ENCODE measurements at regions not wholly inside any gene's neighbourhood (a gene's known extent, or its start where the extent isn't known, plus 50 kb on each side); places are given as distances from the start of the nearest gene placed in this dataset.

DNA sequence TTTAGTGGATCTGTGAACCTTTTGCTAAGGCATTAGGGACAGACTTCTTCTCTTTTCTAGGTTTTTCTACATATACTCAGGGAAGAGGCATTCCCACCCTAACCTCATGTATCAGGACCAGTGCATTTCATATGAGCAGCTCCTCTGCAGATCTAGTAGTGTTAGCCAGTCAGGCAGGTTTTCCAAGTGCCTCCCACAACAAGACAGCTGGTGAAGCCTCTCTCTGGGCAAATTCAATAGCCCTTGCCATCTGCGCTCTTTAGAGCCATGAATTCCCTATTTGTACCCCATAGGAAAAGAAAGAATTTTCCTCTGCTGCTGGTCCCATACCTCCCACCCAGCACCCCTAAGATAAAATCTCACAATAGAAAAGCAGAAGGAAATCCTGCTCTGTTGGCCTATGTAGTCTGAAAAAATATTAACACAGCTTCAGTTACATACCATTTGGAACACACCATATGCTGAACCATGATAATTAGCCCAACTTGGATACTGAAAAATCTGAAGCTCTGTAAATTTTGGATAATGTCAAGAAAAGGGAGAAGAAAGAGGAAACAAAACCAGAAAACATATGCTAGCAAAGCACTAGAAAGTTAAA is 1354.6 kb upstream of the NRXN1 start:
- ATAC-seq (no peak), DNase-seq (no peak)
- intact Hi-C loops (cut with DNase I): no loop called here
- no peaks in the 10 kb centered on the region for H3K27me3 ChIP-seq
- H3K4me3 ChIP-seq: no peak overlapping the region
- no peaks in the 10 kb centered on the region for H3K36me3 ChIP-seq
- H3K27ac ChIP-seq: no peak overlapping the region
- WGBS (ENCODE audit: insufficient coverage, low coverage, low lambda C conversion rate, missing lambda C conversion rate): 100% methylated on average over 1 of the region's 1 CpG
- H3K4me1 ChIP-seq: no peaks in the 10 kb centered on the region
- TF ChIP-seq, protein P1, sequence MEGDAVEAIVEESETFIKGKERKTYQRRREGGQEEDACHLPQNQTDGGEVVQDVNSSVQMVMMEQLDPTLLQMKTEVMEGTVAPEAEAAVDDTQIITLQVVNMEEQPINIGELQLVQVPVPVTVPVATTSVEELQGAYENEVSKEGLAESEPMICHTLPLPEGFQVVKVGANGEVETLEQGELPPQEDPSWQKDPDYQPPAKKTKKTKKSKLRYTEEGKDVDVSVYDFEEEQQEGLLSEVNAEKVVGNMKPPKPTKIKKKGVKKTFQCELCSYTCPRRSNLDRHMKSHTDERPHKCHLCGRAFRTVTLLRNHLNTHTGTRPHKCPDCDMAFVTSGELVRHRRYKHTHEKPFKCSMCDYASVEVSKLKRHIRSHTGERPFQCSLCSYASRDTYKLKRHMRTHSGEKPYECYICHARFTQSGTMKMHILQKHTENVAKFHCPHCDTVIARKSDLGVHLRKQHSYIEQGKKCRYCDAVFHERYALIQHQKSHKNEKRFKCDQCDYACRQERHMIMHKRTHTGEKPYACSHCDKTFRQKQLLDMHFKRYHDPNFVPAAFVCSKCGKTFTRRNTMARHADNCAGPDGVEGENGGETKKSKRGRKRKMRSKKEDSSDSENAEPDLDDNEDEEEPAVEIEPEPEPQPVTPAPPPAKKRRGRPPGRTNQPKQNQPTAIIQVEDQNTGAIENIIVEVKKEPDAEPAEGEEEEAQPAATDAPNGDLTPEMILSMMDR (IDR thresholded peaks at IDR 0.05): no peak
- TF ChIP-seq POLR2A (IDR thresholded peaks at IDR 0.05): no peak
- no peaks in the 10 kb centered on the region for H3K9me3 ChIP-seq

DNA sequence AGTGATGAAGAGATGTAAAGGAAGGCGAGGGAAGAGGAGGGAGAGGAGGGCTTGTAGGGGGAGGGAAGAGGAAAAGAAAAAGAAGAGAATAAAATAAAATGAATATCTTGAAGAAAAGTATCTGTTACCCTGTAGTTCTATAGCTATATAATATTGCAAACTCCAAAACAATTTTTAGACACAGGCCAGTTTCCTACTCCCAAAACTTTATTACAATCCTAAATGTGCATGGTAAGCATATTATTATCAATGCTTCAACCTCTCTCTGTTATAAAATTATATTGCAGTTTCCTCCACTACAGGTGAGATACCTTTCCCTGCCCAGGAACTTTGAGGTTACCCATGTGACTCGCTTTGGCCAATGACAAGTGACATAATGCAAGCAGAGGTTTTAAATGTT is 1351.6 kb upstream of the NRXN1 start:
- intact Hi-C loops (cut with DNase I): no loop called here
- 60% methylated on average over 2 of the region's 2 CpGs for WGBS (ENCODE audit: insufficient coverage, low coverage, low lambda C conversion rate, missing lambda C conversion rate)
- DNase-seq: no peak
- Histone ChIP-seq H3K27ac (no peak overlapping the region), H3K27me3 (no peaks in the 10 kb centered on the region), H3K4me1 (no peaks in the 10 kb centered on the region), H3K36me3 (no peaks in the 10 kb centered on the region), H3K4me3 (no peak overlapping the region), H3K9me3 (no peaks in the 10 kb centered on the region)
- no peak for ATAC-seq
- TF ChIP-seq, protein P1 (IDR thresholded peaks at IDR 0.05): no peak
- TF ChIP-seq POLR2A (IDR thresholded peaks at IDR 0.05): no peak

DNA sequence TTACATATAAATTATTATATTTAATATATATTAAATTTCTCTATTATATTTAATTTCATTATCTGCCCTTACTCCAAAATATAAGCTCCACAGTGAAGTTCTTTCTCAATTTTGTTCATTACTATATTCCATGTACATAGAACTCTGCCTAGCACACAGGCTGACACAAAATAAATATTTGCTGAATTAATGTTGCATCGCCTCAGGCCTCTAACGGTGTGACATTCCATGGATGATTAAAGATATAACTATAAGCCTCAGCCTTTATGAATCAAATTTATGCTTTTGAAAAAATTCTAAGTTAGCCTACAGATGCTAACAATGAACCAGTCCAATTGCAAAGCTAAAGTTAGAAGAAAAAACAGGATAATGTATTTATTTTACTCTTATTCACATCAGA is 1337.2 kb upstream of the NRXN1 start:
- intact Hi-C loops (cut with DNase I): no loop called here
- no peak for TF ChIP-seq POLR2A (IDR thresholded peaks at IDR 0.05)
- TF ChIP-seq, protein P1 (IDR thresholded peaks at IDR 0.05): no peak
- H3K4me1 ChIP-seq: no peaks in the 10 kb centered on the region
- 29% methylated on average over 2 of the region's 2 CpGs for WGBS (ENCODE audit: insufficient coverage, low coverage, low lambda C conversion rate, missing lambda C conversion rate)
- no peak overlapping the region for H3K27ac ChIP-seq
- H3K27me3 ChIP-seq: no peaks in the 10 kb centered on the region
- DNase-seq: no peak
- ATAC-seq: no peak
- H3K9me3 ChIP-seq: no peaks in the 10 kb centered on the region
- H3K4me3 ChIP-seq: no peak overlapping the region
- no peaks in the 10 kb centered on the region for H3K36me3 ChIP-seq

DNA sequence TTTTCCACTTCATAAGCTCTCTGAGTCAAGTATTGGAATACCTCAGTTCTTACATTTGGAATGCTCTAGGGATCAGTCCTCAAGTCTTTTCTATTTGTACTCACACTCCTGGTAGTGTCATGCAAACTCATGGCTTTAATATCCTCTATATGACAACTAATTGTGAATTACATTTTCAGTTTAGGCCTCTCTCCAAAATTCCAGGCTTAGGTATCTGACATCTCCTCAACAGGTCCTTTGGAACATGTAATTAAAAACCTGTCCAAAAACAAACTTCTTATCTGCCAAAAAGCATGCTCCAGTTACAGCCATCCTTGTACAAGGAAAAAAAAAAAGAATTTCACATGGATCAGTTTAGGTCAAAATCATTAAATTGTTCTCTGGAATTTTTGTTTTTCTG is 1336.2 kb upstream of the NRXN1 start:
- H3K27me3 ChIP-seq: no peaks in the 10 kb centered on the region
- no peaks in the 10 kb centered on the region for H3K9me3 ChIP-seq
- TF ChIP-seq POLR2A (IDR thresholded peaks at IDR 0.05): no peak
- TF ChIP-seq, protein P1 (IDR thresholded peaks at IDR 0.05): no peak
- H3K27ac ChIP-seq: no peak overlapping the region
- no peaks in the 10 kb centered on the region for H3K4me1 ChIP-seq
- no peak overlapping the region for H3K4me3 ChIP-seq
- ATAC-seq: no peak
- no peak for DNase-seq
- intact Hi-C loops (cut with DNase I): no loop called here
- no peaks in the 10 kb centered on the region for H3K36me3 ChIP-seq

DNA sequence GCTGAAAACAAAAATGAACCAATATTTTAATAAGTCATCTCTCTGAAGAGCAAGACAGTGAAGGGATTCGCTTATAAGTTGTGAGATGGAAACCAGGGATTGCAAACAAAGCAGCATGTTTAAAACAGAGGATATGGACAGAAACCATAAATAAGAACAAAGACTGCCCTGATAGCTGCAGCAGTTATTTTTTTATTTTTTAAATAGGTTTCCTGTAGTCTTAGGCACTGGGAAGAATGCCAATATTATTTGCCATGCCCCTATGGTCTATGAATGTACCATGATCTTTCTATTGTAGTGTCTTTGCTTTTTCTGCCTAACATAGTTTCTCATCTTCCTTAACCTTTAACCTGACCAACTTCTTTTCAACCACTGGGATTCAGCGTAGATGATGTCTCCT is 1334.0 kb upstream of the NRXN1 start:
- Histone ChIP-seq H3K27me3 (no peaks in the 10 kb centered on the region), H3K36me3 (no peaks in the 10 kb centered on the region), H3K9me3 (no peaks in the 10 kb centered on the region), H3K27ac (no peak overlapping the region), H3K4me3 (no peak overlapping the region), H3K4me1 (no peaks in the 10 kb centered on the region)
- TF ChIP-seq, protein P1 (IDR thresholded peaks at IDR 0.05): no peak
- no peak for TF ChIP-seq POLR2A (IDR thresholded peaks at IDR 0.05)
- DNase-seq (no peak), ATAC-seq (no peak)
- WGBS (ENCODE audit: insufficient coverage, low coverage, low lambda C conversion rate, missing lambda C conversion rate): 82% methylated on average over 2 of the region's 2 CpGs
- intact Hi-C loops (cut with DNase I): no loop called here

Measured in right lobe of liver (tissue), 6 donors.